ENCODE measurements at regions not wholly inside any gene's neighbourhood (a gene's known extent, or its start where the extent isn't known, plus 50 kb on each side); places are given as distances from the start of the nearest gene placed in this dataset.
A peak's percentile ranks its signal among the peaks of the same experiment; 100 is the strongest.
"Not testable (repeated sequence)": the region's sequence is repeated elsewhere in the genome, so short reads cannot be mapped to it uniquely, and the experiment has no call there.

DNA sequence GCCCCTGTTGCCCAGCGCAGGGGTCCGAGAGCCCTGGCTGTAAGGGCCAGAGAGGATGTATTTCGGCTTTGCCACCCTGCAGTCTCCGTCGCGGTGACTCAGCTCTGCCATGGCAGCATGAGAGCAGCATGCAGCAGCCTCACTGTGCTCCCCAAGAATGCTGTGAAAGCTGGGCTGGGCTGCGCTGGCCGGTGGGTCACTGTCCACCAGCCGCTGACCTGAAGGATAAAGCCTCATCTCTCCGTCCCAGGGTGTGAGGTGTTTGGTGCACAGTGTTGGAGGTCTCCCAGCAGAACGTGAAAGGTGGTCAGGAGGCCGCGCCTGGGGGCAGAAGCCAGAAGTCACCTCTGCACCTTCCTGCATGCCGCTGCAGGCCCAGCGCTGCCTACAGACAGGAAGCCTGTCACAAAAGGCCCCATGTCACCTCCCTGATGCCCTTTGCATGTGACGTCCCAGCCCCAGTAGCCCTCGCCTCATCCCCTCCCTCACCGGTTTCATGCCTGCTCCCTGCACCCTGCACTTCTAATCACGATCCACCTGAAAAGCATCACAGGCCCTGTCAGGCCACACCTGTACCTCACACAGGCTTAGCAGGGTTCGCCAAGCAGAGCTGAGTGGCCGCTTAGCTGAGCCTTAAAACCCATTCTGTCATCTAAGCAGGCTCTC lies 342.1 kb downstream of the EIPR1 start:
- Histone ChIP-seq H3K9me3 (ENCODE audit: control insufficient read depth, insufficient read depth, low read length) (no peaks in the 10 kb centered on the region), H3K36me3 (ENCODE audit: control insufficient read depth, insufficient read depth, low read length) (no peaks in the 10 kb centered on the region), H3K27me3 (ENCODE audit: control insufficient read depth, insufficient read depth, low read length) (no peaks in the 10 kb centered on the region), H3K4me3 (ENCODE audit: low read length) (no peak overlapping the region), H3K27ac (ENCODE audit: low read length) (no peak overlapping the region), H3K4me1 (ENCODE audit: control insufficient read depth, insufficient read depth, low read length) (no peaks in the 10 kb centered on the region)
- ATAC-seq (no peak), DNase-seq (no peak)
- H3K36me3 Mint-ChIP-seq: no peaks in the 10 kb centered on the region
- H3K4me1 Mint-ChIP-seq: no peaks in the 10 kb centered on the region
- no peak overlapping the region for H3K27ac Mint-ChIP-seq
- H3K4me3 Mint-ChIP-seq: no peak overlapping the region
- 89% methylated on average over 21 of the region's 21 CpGs for WGBS (ENCODE audit: insufficient coverage)
- H3K27me3 Mint-ChIP-seq (ENCODE audit: low read depth in 2 of 2): peaks cover 0 to 3% of the 10 kb centered on the region in 2 donors
- intact Hi-C loops (cut with micrococcal nuclease): no loop called here
- H3K9me3 Mint-ChIP-seq: no peaks in the 10 kb centered on the region
- TF ChIP-seq, protein P1, sequence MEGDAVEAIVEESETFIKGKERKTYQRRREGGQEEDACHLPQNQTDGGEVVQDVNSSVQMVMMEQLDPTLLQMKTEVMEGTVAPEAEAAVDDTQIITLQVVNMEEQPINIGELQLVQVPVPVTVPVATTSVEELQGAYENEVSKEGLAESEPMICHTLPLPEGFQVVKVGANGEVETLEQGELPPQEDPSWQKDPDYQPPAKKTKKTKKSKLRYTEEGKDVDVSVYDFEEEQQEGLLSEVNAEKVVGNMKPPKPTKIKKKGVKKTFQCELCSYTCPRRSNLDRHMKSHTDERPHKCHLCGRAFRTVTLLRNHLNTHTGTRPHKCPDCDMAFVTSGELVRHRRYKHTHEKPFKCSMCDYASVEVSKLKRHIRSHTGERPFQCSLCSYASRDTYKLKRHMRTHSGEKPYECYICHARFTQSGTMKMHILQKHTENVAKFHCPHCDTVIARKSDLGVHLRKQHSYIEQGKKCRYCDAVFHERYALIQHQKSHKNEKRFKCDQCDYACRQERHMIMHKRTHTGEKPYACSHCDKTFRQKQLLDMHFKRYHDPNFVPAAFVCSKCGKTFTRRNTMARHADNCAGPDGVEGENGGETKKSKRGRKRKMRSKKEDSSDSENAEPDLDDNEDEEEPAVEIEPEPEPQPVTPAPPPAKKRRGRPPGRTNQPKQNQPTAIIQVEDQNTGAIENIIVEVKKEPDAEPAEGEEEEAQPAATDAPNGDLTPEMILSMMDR (IDR thresholded peaks at IDR 0.05): no peak

DNA sequence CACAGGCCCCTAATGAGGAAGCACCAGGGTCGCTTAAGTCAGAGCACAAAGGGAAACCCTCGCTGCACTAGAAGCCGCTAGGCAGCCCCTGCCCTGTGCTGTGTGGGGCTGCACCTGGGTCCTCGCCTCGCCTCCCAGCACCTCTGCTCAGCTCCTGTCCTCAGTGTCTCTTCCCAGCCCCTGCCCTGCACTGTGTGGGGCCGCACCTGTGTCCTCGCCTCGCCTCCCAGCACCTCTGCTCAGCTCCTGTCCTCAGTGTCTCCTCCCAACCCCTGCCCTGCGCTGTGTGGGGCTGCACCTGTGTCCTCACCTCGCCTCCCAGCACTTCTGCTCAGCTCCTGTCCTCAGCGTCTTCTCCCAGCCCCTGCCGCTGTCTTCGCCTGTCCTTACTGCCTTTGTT lies 342.8 kb downstream of the EIPR1 start:
- ATAC-seq (peak in 1 of 3 donors; percentile 30), DNase-seq (no peak)
- H3K27ac Mint-ChIP-seq: no peak overlapping the region
- Histone ChIP-seq H3K9me3 (ENCODE audit: control insufficient read depth, insufficient read depth, low read length) (no peaks in the 10 kb centered on the region), H3K36me3 (ENCODE audit: control insufficient read depth, insufficient read depth, low read length) (no peaks in the 10 kb centered on the region), H3K27ac (ENCODE audit: low read length) (no peak overlapping the region), H3K4me1 (ENCODE audit: control insufficient read depth, insufficient read depth, low read length) (no peaks in the 10 kb centered on the region), H3K4me3 (ENCODE audit: low read length) (no peak overlapping the region), H3K27me3 (ENCODE audit: control insufficient read depth, insufficient read depth, low read length) (no peaks in the 10 kb centered on the region)
- intact Hi-C loops (cut with micrococcal nuclease): no loop called here
- H3K9me3 Mint-ChIP-seq: peaks cover 0 to 2% of the 10 kb centered on the region in 2 donors
- H3K4me3 Mint-ChIP-seq: no peak overlapping the region
- peaks cover 0 to 5% of the 10 kb centered on the region in 2 donors for H3K27me3 Mint-ChIP-seq (ENCODE audit: low read depth in 2 of 2)
- peaks cover 5% of the 10 kb centered on the region for H3K36me3 Mint-ChIP-seq
- TF ChIP-seq, protein P1 (IDR thresholded peaks at IDR 0.05): no peak
- no peaks in the 10 kb centered on the region for H3K4me1 Mint-ChIP-seq
- WGBS (ENCODE audit: insufficient coverage): 75% methylated on average over 13 of the region's 13 CpGs

DNA sequence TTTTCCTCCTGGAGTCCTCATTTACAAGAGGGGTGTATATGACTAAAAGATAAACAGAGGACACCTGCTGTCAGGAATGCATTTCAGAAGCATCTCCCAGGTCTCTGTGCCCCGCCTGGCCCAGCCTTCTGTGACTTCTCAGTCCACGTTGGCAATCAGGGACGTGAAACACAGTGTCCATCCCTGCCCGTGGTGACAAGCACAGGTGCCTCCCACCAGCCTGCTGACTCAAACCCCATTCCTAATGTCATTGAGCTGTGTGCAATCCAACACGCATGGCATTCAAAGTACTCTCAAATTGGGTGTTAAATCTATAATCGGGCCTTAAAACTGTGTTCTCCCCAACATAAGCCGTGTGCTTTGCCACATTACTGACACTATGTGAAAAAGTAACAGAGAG lies 343.2 kb downstream of the EIPR1 start:
- intact Hi-C loops (cut with micrococcal nuclease): no loop called here
- H3K27ac ChIP-seq (ENCODE audit: low read length): no peak overlapping the region
- Mint-ChIP-seq H3K27ac (no peak overlapping the region), H3K4me3 (no peak overlapping the region), H3K36me3 (peaks cover 8% of the 10 kb centered on the region), H3K27me3 (ENCODE audit: low read depth in 2 of 2) (peaks cover 0 to 6% of the 10 kb centered on the region in 2 donors), H3K9me3 (peaks cover 0 to 3% of the 10 kb centered on the region in 2 donors), H3K4me1 (no peaks in the 10 kb centered on the region)
- no peaks in the 10 kb centered on the region for H3K9me3 ChIP-seq (ENCODE audit: control insufficient read depth, insufficient read depth, low read length)
- H3K27me3 ChIP-seq (ENCODE audit: control insufficient read depth, insufficient read depth, low read length): no peaks in the 10 kb centered on the region
- H3K4me1 ChIP-seq (ENCODE audit: control insufficient read depth, insufficient read depth, low read length): no peaks in the 10 kb centered on the region
- 82% methylated on average over 7 of the region's 7 CpGs for WGBS (ENCODE audit: insufficient coverage)
- H3K36me3 ChIP-seq (ENCODE audit: control insufficient read depth, insufficient read depth, low read length): no peaks in the 10 kb centered on the region
- TF ChIP-seq, protein P1 (IDR thresholded peaks at IDR 0.05): no peak
- ATAC-seq: no peak
- no peak overlapping the region for H3K4me3 ChIP-seq (ENCODE audit: low read length)
- no peak for DNase-seq

DNA sequence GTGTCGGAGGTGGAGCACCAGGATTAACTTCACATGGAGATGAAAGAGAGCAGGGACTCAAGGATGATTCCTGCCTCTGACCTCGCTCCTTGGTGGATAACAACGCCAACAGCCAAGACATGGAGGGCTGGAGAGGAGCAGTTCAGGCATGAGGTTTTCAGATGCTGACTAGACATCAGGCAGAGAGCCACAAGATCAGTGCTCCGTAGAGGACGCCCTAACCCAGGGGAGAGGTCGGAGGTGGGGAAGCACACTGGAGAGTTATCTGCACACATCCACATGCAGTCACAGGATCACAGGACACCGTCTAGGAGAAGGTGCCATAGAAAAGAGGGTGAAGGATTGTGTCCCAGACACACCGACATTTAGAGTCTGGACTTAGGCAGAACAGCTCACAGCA lies 344.3 kb downstream of the EIPR1 start:
- Histone ChIP-seq H3K4me1 (ENCODE audit: control insufficient read depth, insufficient read depth, low read length) (no peaks in the 10 kb centered on the region), H3K27ac (ENCODE audit: low read length) (no peak overlapping the region), H3K4me3 (ENCODE audit: low read length) (no peak overlapping the region), H3K36me3 (ENCODE audit: control insufficient read depth, insufficient read depth, low read length) (no peaks in the 10 kb centered on the region), H3K27me3 (ENCODE audit: control insufficient read depth, insufficient read depth, low read length) (no peaks in the 10 kb centered on the region), H3K9me3 (ENCODE audit: control insufficient read depth, insufficient read depth, low read length) (no peaks in the 10 kb centered on the region)
- intact Hi-C loops (cut with micrococcal nuclease): no loop called here
- H3K4me3 Mint-ChIP-seq: no peak overlapping the region
- ATAC-seq (no peak), DNase-seq (no peak)
- peaks cover 0 to 3% of the 10 kb centered on the region in 2 donors for H3K9me3 Mint-ChIP-seq
- H3K27me3 Mint-ChIP-seq (ENCODE audit: low read depth in 2 of 2): peaks cover 0 to 6% of the 10 kb centered on the region in 2 donors
- WGBS (ENCODE audit: insufficient coverage): 86% methylated on average over 8 of the region's 8 CpGs
- TF ChIP-seq, protein P1 (IDR thresholded peaks at IDR 0.05): no peak
- H3K27ac Mint-ChIP-seq: no peak overlapping the region
- no peaks in the 10 kb centered on the region for H3K4me1 Mint-ChIP-seq
- peaks cover 8% of the 10 kb centered on the region for H3K36me3 Mint-ChIP-seq

DNA sequence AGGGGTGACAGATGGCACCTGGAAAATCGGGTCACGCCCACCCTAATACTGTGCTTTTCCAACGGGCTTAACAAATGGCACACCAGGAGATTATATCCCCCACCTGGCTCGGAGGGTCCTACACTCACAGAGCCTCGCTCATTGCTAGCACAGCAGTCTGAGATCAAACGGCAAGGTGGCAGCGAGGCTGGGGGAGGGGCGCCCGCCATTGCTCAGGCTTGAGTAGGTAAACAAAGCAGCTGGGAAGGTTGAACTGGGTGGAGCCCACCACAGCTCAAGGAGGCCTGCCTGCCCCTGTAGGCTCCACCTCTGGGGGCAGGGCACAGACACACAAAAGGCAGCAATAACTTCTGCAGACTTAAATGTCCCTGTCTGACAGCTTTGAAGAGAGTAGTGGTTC lies 346.8 kb downstream of the EIPR1 start:
- H3K27ac ChIP-seq (ENCODE audit: low read length); H3K4me1 ChIP-seq (ENCODE audit: control insufficient read depth, insufficient read depth, low read length); H3K36me3 ChIP-seq (ENCODE audit: control insufficient read depth, insufficient read depth, low read length); DNase-seq; H3K27me3 ChIP-seq (ENCODE audit: control insufficient read depth, insufficient read depth, low read length); H3K4me3 ChIP-seq (ENCODE audit: low read length); H3K9me3 ChIP-seq (ENCODE audit: control insufficient read depth, insufficient read depth, low read length); H3K27ac Mint-ChIP-seq; ATAC-seq; H3K4me3 Mint-ChIP-seq; H3K36me3 Mint-ChIP-seq; intact Hi-C loops (cut with micrococcal nuclease); H3K4me1 Mint-ChIP-seq; H3K9me3 Mint-ChIP-seq: not testable (repeated sequence)
- H3K27me3 Mint-ChIP-seq (ENCODE audit: low read depth in 2 of 2): peaks cover 0 to 10% of the 10 kb centered on the region in 2 donors
- WGBS (ENCODE audit: insufficient coverage): 83% methylated on average over 9 of the region's 9 CpGs
